B cell (primary cell): ENCODE measurements at regions not wholly inside any gene's neighbourhood (a gene's known extent, or its start where the extent isn't known, plus 50 kb on each side); places are given as distances from the start of the nearest gene placed in this dataset.

Experiments
- CTCF ChIP-seq: fragments of 200-600 bp; IDR thresholded peaks from one replicate; pipeline ENCODE4 v1.8.0; 2022; ENCODE audit warnings: antibody characterized with exemption, mild to moderate bottlenecking
- EZH2 ChIP-seq: IDR thresholded peaks from 2 replicates; pipeline ENCODE4 v1.6.1; 2012; ENCODE audit warnings: borderline replicate concordance, low read depth, mild to moderate bottlenecking, moderate library complexity, low read length; ENCODE audit not compliant: insufficient read depth, poor library complexity, severe bottlenecking

GRCh38 chr5:8057769-8058168 lies 188.8 kb downstream of the MTRR start:
- TF ChIP-seq CTCF: no peak
- no peak for TF ChIP-seq EZH2
